HL-60 (cell line): ENCODE measurements at regions not wholly inside any gene's neighbourhood (a gene's known extent, or its start where the extent isn't known, plus 50 kb on each side); places are given as distances from the start of the nearest gene placed in this dataset.

Experiments
- CTCF ChIP-seq: IDR thresholded peaks from one replicate; pipeline ENCODE4 v1.5.1; 2011; ENCODE audit warnings: low read length, control low read depth, inconsistent platforms; ENCODE audit not compliant: insufficient read depth
- POLR2AphosphoS5 ChIP-seq: IDR thresholded peaks from 2 replicates; pipeline ENCODE4 v1.6.1; 2012; ENCODE audit warnings: low read depth
- REST ChIP-seq: IDR thresholded peaks from 2 replicates; pipeline ENCODE4 v1.6.1; 2012; ENCODE audit warnings: low read depth; ENCODE audit not compliant: insufficient replicate concordance

- TF ChIP-seq POLR2AphosphoS5, result no peak
- no peak for TF ChIP-seq CTCF
- no peak for TF ChIP-seq REST
Observed at GRCh38 chr11:27255447-27255828, 107.6 kb downstream of the CCDC34 start.
